Esophagus squamous epithelium (tissue), 5 donors: ENCODE measurements at regions not wholly inside any gene's neighbourhood (a gene's known extent, or its start where the extent isn't known, plus 50 kb on each side); places are given as distances from the start of the nearest gene placed in this dataset.
A peak's percentile ranks its signal among the peaks of the same experiment; 100 is the strongest.

Source experiments
- DNase-seq: peaks from one replicate; lab custom pipeline; 2025; lab: John Stamatoyannopoulos, UW
- H3K27ac ChIP-seq, 4 donors: fragments of 200-600 bp; sonication (generic); one replicate each; pipeline ENCODE4 v1.5.1; 2016 to 2019; ENCODE audit warnings: mild to moderate bottlenecking in 1 of 4
- H3K27me3 ChIP-seq, 4 donors: fragments of 200-600 bp; sonication (generic); 1 replicate in 3 of 4; 2 replicates in 1 of 4; pipeline versions ENCODE4 v1.5.1 to v1.6.0; 2017 to 2021; ENCODE audit warnings: antibody characterized with exemption in 1 of 4
- H3K36me3 ChIP-seq, 3 donors: fragments of 200-600 bp; sonication (generic); one replicate each; pipeline ENCODE4 v1.5.1; 2016 to 2019
- H3K4me1 ChIP-seq, 3 donors: fragments of 200-600 bp; sonication (generic); one replicate each; pipeline ENCODE4 v1.5.1; 2017 to 2019
- H3K4me3 ChIP-seq, 4 donors: fragments of 200-600 bp; sonication (generic); 1 replicate in 3 of 4; 2 replicates in 1 of 4; pipeline ENCODE4 v1.5.1; 2016 to 2019; ENCODE audit warnings: mild to moderate bottlenecking in 2 of 4, moderate library complexity in 1 of 4
- H3K9me3 ChIP-seq, 3 donors: fragments of 200-600 bp; sonication (generic); one replicate each; pipeline ENCODE4 v1.5.1; 2016 to 2019
- CTCF ChIP-seq, 6 experiments: fragments of 450-650 bp in 4 of 6; fragments of 200-600 bp in 2 of 6; sonication (generic) in 2 of 6; IDR thresholded peaks; one replicate each; pipeline ENCODE4 v1.5.1; 2016 to 2019; ENCODE audit warnings: antibody characterized with exemption in 6 of 6, mild to moderate bottlenecking in 4 of 6, moderate library complexity in 4 of 6
- POLR2A ChIP-seq, 4 donors: fragments of 450-650 bp; IDR thresholded peaks; one replicate each; pipeline ENCODE4 v1.6.1; 2017; ENCODE audit warnings: antibody characterized with exemption in 4 of 4, mild to moderate bottlenecking in 4 of 4, moderate library complexity in 3 of 4
- WGBS, 2 donors: methylation state at CpG; one replicate each; pipeline ENCODE4 v1.1.5; 2018; 5-methylcytosine and 5-hydroxymethylcytosine counted together
- intact Hi-C: fragments of 100-400 bp; cut with DNase I; formaldehyde crosslinking; loops from one replicate; pipeline ENCODE4 v1.15.0; 2022
- donor health status: DM: yes; HTN: yes; CAD: no.

GRCh38 chr4:141849367-141849766 lies 213.0 kb downstream of the IL15 start:
- intact Hi-C loops: no loop called here
- 72 to 77% methylated on average over 1 of the region's 1 CpG for WGBS, 2 donors
- no peak for DNase-seq
- Histone ChIP-seq H3K4me1 (peaks cover 0 to 44% (median 5%) of the 10 kb centered on the region in 3 donors), H3K9me3 (no peaks in the 10 kb centered on the region), H3K4me3 (no peak overlapping the region), H3K27ac (no peak overlapping the region), H3K36me3 (no peaks in the 10 kb centered on the region), H3K27me3 (no peaks in the 10 kb centered on the region)
- TF ChIP-seq CTCF (IDR thresholded peaks at IDR 0.05) (no peak), POLR2A (IDR thresholded peaks at IDR 0.05) (no peak)

- no peaks in the 10 kb centered on the region for H3K9me3 ChIP-seq
- WGBS, 2 donors: 37 to 38% methylated on average over 1 of the region's 1 CpG
- H3K36me3 ChIP-seq: no peaks in the 10 kb centered on the region
- no peak overlapping the region for H3K27ac ChIP-seq
- H3K4me3 ChIP-seq: no peak overlapping the region
- H3K27me3 ChIP-seq: no peaks in the 10 kb centered on the region
- peaks cover 0 to 44% (median 5%) of the 10 kb centered on the region in 3 donors for H3K4me1 ChIP-seq
- no peak for DNase-seq
- TF ChIP-seq POLR2A (IDR thresholded peaks at IDR 0.05): no peak
- TF ChIP-seq CTCF (IDR thresholded peaks at IDR 0.05): no peak
- intact Hi-C loops: no loop called here
Measured at GRCh38 chr4:141849778-141850177, 213.4 kb downstream of the IL15 start.

GRCh38 chr4:141851246-141851891 lies 215.0 kb downstream of the IL15 start:
- DNase-seq: no peak
- peaks cover 0 to 10% (median 0%) of the 10 kb centered on the region in 3 donors for H3K9me3 ChIP-seq
- intact Hi-C loops: no loop called here
- 38 to 45% methylated on average over 2 of the region's 2 CpGs for WGBS, 2 donors
- TF ChIP-seq CTCF (IDR thresholded peaks at IDR 0.05) (no peak), POLR2A (IDR thresholded peaks at IDR 0.05) (no peak)
- H3K4me1 ChIP-seq: peaks cover 0 to 36% (median 5%) of the 10 kb centered on the region in 3 donors
- no peaks in the 10 kb centered on the region for H3K36me3 ChIP-seq
- peak overlapping the region in 2 of 4 donors; percentile 27 to 44 for H3K27ac ChIP-seq
- H3K27me3 ChIP-seq: no peaks in the 10 kb centered on the region
- H3K4me3 ChIP-seq: no peak overlapping the region

- intact Hi-C loops: no loop called here
- no peaks in the 10 kb centered on the region for H3K36me3 ChIP-seq
- H3K4me3 ChIP-seq: no peak overlapping the region
- WGBS, 2 donors: 36 to 57% methylated on average over 10 to 12 of the region's 12 CpGs
- no peak for DNase-seq
- H3K27ac ChIP-seq: peak overlapping the region in 2 of 4 donors; percentile 41 to 48
- no peaks in the 10 kb centered on the region for H3K27me3 ChIP-seq
- peaks cover 0 to 36% (median 5%) of the 10 kb centered on the region in 3 donors for H3K4me1 ChIP-seq
- H3K9me3 ChIP-seq: peaks cover 0 to 10% (median 0%) of the 10 kb centered on the region in 3 donors
- TF ChIP-seq POLR2A (IDR thresholded peaks at IDR 0.05): no peak
- TF ChIP-seq CTCF (IDR thresholded peaks at IDR 0.05): no peak
Measured at GRCh38 chr4:141853091-141853764, 216.8 kb downstream of the IL15 start.

GRCh38 chr4:141858437-141858836 lies 222.1 kb downstream of the IL15 start:
- DNase-seq: no peak
- TF ChIP-seq POLR2A (IDR thresholded peaks at IDR 0.05): no peak
- no peak for TF ChIP-seq CTCF (IDR thresholded peaks at IDR 0.05)
- Histone ChIP-seq H3K4me1 (peaks cover 0 to 6% (median 0%) of the 10 kb centered on the region in 3 donors), H3K9me3 (peaks cover 0 to 10% (median 0%) of the 10 kb centered on the region in 3 donors), H3K27me3 (no peaks in the 10 kb centered on the region), H3K36me3 (no peaks in the 10 kb centered on the region), H3K27ac (no peak overlapping the region), H3K4me3 (no peak overlapping the region)
- WGBS, 2 donors: 40 to 79% methylated on average over 1 of the region's 1 CpG
- intact Hi-C loops: no loop called here
